Vagina (tissue), 2 donors: ENCODE measurements at regions not wholly inside any gene's neighbourhood (a gene's known extent, or its start where the extent isn't known, plus 50 kb on each side); places are given as distances from the start of the nearest gene placed in this dataset.

ENCODE experiments used
- DNase-seq, 2 donors: peaks; one replicate each; pipeline ENCODE4 v3.0.0-alpha.2; 2017; ENCODE audit errors: extremely low spot score in 2 of 2
- H3K27ac ChIP-seq: fragments of 200-600 bp; sonication (generic); one replicate; pipeline ENCODE4 v1.5.1; 2019
- H3K27me3 ChIP-seq: fragments of 200-600 bp; sonication (generic); one replicate; pipeline ENCODE4 v1.5.1; 2019
- H3K36me3 ChIP-seq, 2 donors: fragments of 200-600 bp; sonication (generic); one replicate each; pipeline ENCODE4 v1.5.1; 2017 to 2019
- H3K4me1 ChIP-seq: fragments of 200-600 bp; sonication (generic); one replicate; pipeline ENCODE4 v1.5.1; 2019
- H3K4me3 ChIP-seq, 2 donors: fragments of 200-600 bp; sonication (generic); 1 replicate in 1 of 2; 2 replicates in 1 of 2; pipeline ENCODE4 v1.5.1; 2016 to 2019
- H3K9me3 ChIP-seq: fragments of 200-600 bp; sonication (generic); one replicate; pipeline ENCODE4 v1.5.1; 2019
- POLR2A ChIP-seq, 2 donors: fragments of 450-650 bp; IDR thresholded peaks; one replicate each; pipeline ENCODE4 v1.6.1; 2017; ENCODE audit warnings: antibody characterized with exemption in 2 of 2, mild to moderate bottlenecking in 2 of 2, moderate library complexity in 2 of 2
- POLR2AphosphoS5 ChIP-seq, 2 donors: sonication (generic); formaldehyde crosslinking; IDR thresholded peaks; one replicate each; pipeline ENCODE4 v1.9.0; 2017; ENCODE audit warnings: antibody characterized with exemption in 2 of 2, mild to moderate bottlenecking in 2 of 2, low read depth in 1 of 2; ENCODE audit not compliant: insufficient read depth in 1 of 2
- intact Hi-C: fragments of 100-400 bp; cut with DNase I; formaldehyde crosslinking; loops from one replicate; pipeline ENCODE4 v1.15.1; 2023
- TF ChIP-seq, protein P1 (sequence below), 3 experiments: fragments of 450-650 bp in 2 of 3; fragments of 200-600 bp in 1 of 3; sonication (generic) in 1 of 3; IDR thresholded peaks; one replicate each; pipeline ENCODE4 v1.5.1; 2017 to 2019; ENCODE audit warnings: antibody characterized with exemption in 3 of 3, mild to moderate bottlenecking in 2 of 3, moderate library complexity in 2 of 3

- no peak for DNase-seq
- H3K27ac ChIP-seq: no peak overlapping the region
- no peaks in the 10 kb centered on the region for H3K27me3 ChIP-seq
- intact Hi-C loops: no loop called here
- TF ChIP-seq POLR2AphosphoS5 (IDR thresholded peaks at IDR 0.05; ENCODE audit: insufficient read depth in 1 of 2, low read depth in 1 of 2): no peak
- TF ChIP-seq, protein P1, sequence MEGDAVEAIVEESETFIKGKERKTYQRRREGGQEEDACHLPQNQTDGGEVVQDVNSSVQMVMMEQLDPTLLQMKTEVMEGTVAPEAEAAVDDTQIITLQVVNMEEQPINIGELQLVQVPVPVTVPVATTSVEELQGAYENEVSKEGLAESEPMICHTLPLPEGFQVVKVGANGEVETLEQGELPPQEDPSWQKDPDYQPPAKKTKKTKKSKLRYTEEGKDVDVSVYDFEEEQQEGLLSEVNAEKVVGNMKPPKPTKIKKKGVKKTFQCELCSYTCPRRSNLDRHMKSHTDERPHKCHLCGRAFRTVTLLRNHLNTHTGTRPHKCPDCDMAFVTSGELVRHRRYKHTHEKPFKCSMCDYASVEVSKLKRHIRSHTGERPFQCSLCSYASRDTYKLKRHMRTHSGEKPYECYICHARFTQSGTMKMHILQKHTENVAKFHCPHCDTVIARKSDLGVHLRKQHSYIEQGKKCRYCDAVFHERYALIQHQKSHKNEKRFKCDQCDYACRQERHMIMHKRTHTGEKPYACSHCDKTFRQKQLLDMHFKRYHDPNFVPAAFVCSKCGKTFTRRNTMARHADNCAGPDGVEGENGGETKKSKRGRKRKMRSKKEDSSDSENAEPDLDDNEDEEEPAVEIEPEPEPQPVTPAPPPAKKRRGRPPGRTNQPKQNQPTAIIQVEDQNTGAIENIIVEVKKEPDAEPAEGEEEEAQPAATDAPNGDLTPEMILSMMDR (IDR thresholded peaks at IDR 0.05): no peak
- no peak for TF ChIP-seq POLR2A (IDR thresholded peaks at IDR 0.05)
- H3K4me3 ChIP-seq: no peak overlapping the region
- no peaks in the 10 kb centered on the region for H3K9me3 ChIP-seq
- no peaks in the 10 kb centered on the region for H3K36me3 ChIP-seq
- H3K4me1 ChIP-seq: no peaks in the 10 kb centered on the region
These were observed 85.5 kb upstream of the VANGL1 start for GRCh38 chr1:115556236-115556635.

GRCh38 chr1:115555446-115555845, 86.3 kb upstream of the VANGL1 start:
- Histone ChIP-seq H3K27me3 (no peaks in the 10 kb centered on the region), H3K27ac (no peak overlapping the region), H3K9me3 (no peaks in the 10 kb centered on the region), H3K4me1 (no peaks in the 10 kb centered on the region), H3K36me3 (no peaks in the 10 kb centered on the region), H3K4me3 (no peak overlapping the region)
- no peak for TF ChIP-seq POLR2AphosphoS5 (IDR thresholded peaks at IDR 0.05; ENCODE audit: insufficient read depth in 1 of 2, low read depth in 1 of 2)
- TF ChIP-seq, protein P1 (IDR thresholded peaks at IDR 0.05): no peak
- DNase-seq: no peak
- intact Hi-C loops: no loop called here

GRCh38 chr1:115547696-115548095, 94.1 kb upstream of the VANGL1 start:
- TF ChIP-seq, protein P1 (IDR thresholded peaks at IDR 0.05): no peak
- TF ChIP-seq POLR2AphosphoS5 (IDR thresholded peaks at IDR 0.05; ENCODE audit: insufficient read depth in 1 of 2, low read depth in 1 of 2): no peak
- TF ChIP-seq POLR2A (IDR thresholded peaks at IDR 0.05): no peak
- intact Hi-C loops: loop anchor here (10.0 kb wide), 1 partner anchor 227 kb away; no protein-coding TSS in a partner anchor

GRCh38 chr1:115546846-115547245, 94.9 kb upstream of the VANGL1 start:
- Histone ChIP-seq H3K27me3 (no peaks in the 10 kb centered on the region), H3K27ac (no peak overlapping the region), H3K4me3 (no peak overlapping the region), H3K4me1 (peaks cover 13% of the 10 kb centered on the region), H3K36me3 (no peaks in the 10 kb centered on the region), H3K9me3 (no peaks in the 10 kb centered on the region)
- intact Hi-C loops: loop anchor here (10.0 kb wide), 1 partner anchor 228 kb away; no protein-coding TSS in a partner anchor
- TF ChIP-seq POLR2AphosphoS5 (IDR thresholded peaks at IDR 0.05; ENCODE audit: insufficient read depth in 1 of 2, low read depth in 1 of 2) (no peak), POLR2A (IDR thresholded peaks at IDR 0.05) (no peak)
- TF ChIP-seq, protein P1 (IDR thresholded peaks at IDR 0.05): no peak
- no peak for DNase-seq

More at GRCh38 chr1:115547696-115548095, 94.1 kb upstream of the VANGL1 start:
- Histone ChIP-seq H3K27me3 (no peaks in the 10 kb centered on the region), H3K9me3 (no peaks in the 10 kb centered on the region), H3K27ac (no peak overlapping the region), H3K36me3 (no peaks in the 10 kb centered on the region), H3K4me1 (peaks cover 13% of the 10 kb centered on the region), H3K4me3 (no peak overlapping the region)
- DNase-seq: no peak

DNA sequence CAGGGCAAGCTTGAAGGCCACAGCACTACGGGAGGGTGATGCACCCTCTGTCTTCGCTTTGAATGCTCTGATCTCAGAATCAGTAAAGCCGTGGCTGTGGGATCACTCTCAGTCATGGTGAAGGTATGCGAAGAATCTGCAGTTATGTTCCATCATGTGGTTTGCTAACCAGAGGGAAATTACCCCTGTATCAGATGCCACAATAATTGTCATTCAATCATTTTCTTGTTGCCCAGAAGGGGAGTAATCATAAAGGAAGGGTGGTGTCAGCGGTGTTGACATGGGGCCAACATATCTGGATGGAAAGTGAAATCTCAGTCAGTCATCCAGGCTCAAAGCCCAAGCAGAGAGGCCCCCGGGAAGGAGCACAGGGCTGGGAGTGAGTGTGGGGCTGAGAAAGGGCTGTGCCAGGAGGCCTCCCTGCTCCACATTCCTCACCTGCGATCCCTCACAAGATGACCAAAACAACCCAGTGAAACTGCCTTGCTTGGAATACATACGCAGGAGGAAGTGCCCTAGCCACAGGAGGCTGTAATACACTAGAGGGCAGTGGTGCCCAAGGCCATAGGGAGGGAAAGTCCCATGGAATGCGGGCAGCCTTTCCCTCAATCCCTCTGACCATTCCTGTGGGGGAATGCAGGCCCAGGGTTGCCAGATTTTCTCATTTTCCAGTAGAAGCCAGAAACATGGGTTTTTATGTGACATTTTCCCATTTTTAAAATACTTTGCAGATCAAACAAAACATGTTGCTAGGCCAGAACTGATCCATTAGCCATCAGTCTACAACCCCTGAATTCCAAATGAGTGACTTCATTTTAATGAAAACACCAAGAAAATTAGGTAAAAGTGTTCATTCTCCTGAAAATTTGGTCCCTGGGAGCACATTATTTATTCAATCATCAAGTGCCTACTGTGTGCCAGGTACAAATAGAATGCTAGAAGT, 95.7 kb upstream of the VANGL1 start:
- intact Hi-C loops: loop anchor here (10.0 kb wide), 1 partner anchor 229 kb away; no protein-coding TSS in a partner anchor
- Histone ChIP-seq H3K27ac (peak overlapping the region; percentile 46), H3K36me3 (no peaks in the 10 kb centered on the region), H3K4me3 (no peak overlapping the region), H3K4me1 (peaks cover 13% of the 10 kb centered on the region), H3K9me3 (no peaks in the 10 kb centered on the region), H3K27me3 (no peaks in the 10 kb centered on the region)
- no peak for DNase-seq
- no peak for TF ChIP-seq POLR2A (IDR thresholded peaks at IDR 0.05)
- TF ChIP-seq, protein P1 (IDR thresholded peaks at IDR 0.05): no peak
- TF ChIP-seq POLR2AphosphoS5 (IDR thresholded peaks at IDR 0.05; ENCODE audit: insufficient read depth in 1 of 2, low read depth in 1 of 2): peak in 1 of 2 donors; percentile 35
